ENCODE measurements at regions not wholly inside any gene's neighbourhood (a gene's known extent, or its start where the extent isn't known, plus 50 kb on each side); places are given as distances from the start of the nearest gene placed in this dataset.
"Not testable (repeated sequence)": the region's sequence is repeated elsewhere in the genome, so short reads cannot be mapped to it uniquely, and the experiment has no call there.

GRCh38 chr1:26626994-26627393 is 68.8 kb upstream of the ARID1A start:
- CTCF ChIA-PET = no interaction called here
- peaks cover 4% of the 10 kb centered on the region for H3K27me3 Mint-ChIP-seq
- DNase-seq = no peak
- H3K36me3 Mint-ChIP-seq = no peaks in the 10 kb centered on the region
- H3K27ac Mint-ChIP-seq = no peak overlapping the region
- H3K4me1 Mint-ChIP-seq = peaks cover 3% of the 10 kb centered on the region
- H3K4me3 Mint-ChIP-seq = no peak overlapping the region
- H3K9me3 Mint-ChIP-seq = no peaks in the 10 kb centered on the region

GRCh38 chr1:26627954-26628353 is 67.9 kb upstream of the ARID1A start:
- Mint-ChIP-seq H3K27ac (no peak overlapping the region), H3K4me1 (peaks cover 3% of the 10 kb centered on the region)

GRCh38 chr1:26630634-26631033 is 65.2 kb upstream of the ARID1A start:
- Mint-ChIP-seq H3K4me1 (no peaks in the 10 kb centered on the region), H3K9me3 (peaks cover 2% of the 10 kb centered on the region), H3K27ac (no peak overlapping the region), H3K36me3 (no peaks in the 10 kb centered on the region), H3K4me3 (no peak overlapping the region), H3K27me3 (peaks cover 4% of the 10 kb centered on the region)
- no peak for DNase-seq
- CTCF ChIA-PET = interaction anchor here (0.9 to 1.1 kb wide), 2 partner anchors 30 to 47 kb away, joined by 3 to 4 read pairs; no protein-coding TSS in a partner anchor

More at GRCh38 chr1:26627954-26628353, 67.9 kb upstream of the ARID1A start:
- DNase-seq = no peak
- H3K9me3 Mint-ChIP-seq = peaks cover 2% of the 10 kb centered on the region
- H3K27me3 Mint-ChIP-seq = peaks cover 4% of the 10 kb centered on the region
- H3K4me3 Mint-ChIP-seq = no peak overlapping the region
- CTCF ChIA-PET = no interaction called here
- no peaks in the 10 kb centered on the region for H3K36me3 Mint-ChIP-seq

- H3K4me3 Mint-ChIP-seq, H3K36me3 Mint-ChIP-seq, H3K27ac Mint-ChIP-seq, H3K4me1 Mint-ChIP-seq, CTCF ChIA-PET, DNase-seq, H3K27me3 Mint-ChIP-seq, H3K9me3 Mint-ChIP-seq: not testable (repeated sequence)
Measured at GRCh38 chr1:26635800-26636199, 60.0 kb upstream of the ARID1A start.

GRCh38 chr1:26645734-26646133 is 50.1 kb upstream of the ARID1A start:
- CTCF ChIA-PET = no interaction called here
- Mint-ChIP-seq H3K9me3 (no peaks in the 10 kb centered on the region), H3K27ac (no peak overlapping the region), H3K27me3 (peaks cover 6% of the 10 kb centered on the region), H3K4me3 (no peak overlapping the region), H3K4me1 (peaks cover 2% of the 10 kb centered on the region), H3K36me3 (no peaks in the 10 kb centered on the region)
- no peak for DNase-seq
